IMR-90 (cell line): ENCODE measurements at regions not wholly inside any gene's neighbourhood (a gene's known extent, or its start where the extent isn't known, plus 50 kb on each side); places are given as distances from the start of the nearest gene placed in this dataset.

Source experiments
- ATAC-seq: fragments of 200-7000 bp; cut with Tn5 transposase; 2 replicates; pipeline ENCODE4 v1.9.1; 2020; ENCODE audit warnings: low read depth, mild to moderate bottlenecking, moderate library complexity
- BruUV-seq: library from RNA; stranded (reverse); fragments of 400-500 nt; replicated peaks from 2 replicates; lab custom pipeline; 2021; lab: Mats Ljungman, UMichigan
- CTCF ChIA-PET: fragments of 300-600 bp; formaldehyde crosslinking; extraction: SDS; loops from one replicate; lab custom pipeline; 2021; ENCODE audit warnings: antibody characterized with exemption; lab: Yijun Ruan, JAX
- POLR2A ChIA-PET: fragments of 300-600 bp; sonication (Branson Sonifier 250); formaldehyde crosslinking; loops from one replicate; lab custom pipeline; 2022; ENCODE audit warnings: antibody characterized with exemption; ENCODE audit not compliant: unreplicated experiment; lab: Charles Lee
- DNase-seq: peaks from one replicate; pipeline ENCODE4 v3.0.0; 2013
- H2AFZ ChIP-seq: replicated peaks from 2 replicates; pipeline ENCODE3; 2013; ENCODE audit warnings: low read length, mild to moderate bottlenecking; ENCODE audit not compliant: poor library complexity
- H2AK5ac ChIP-seq: 2 replicates; pipeline ENCODE4 v1.6.1; 2013; ENCODE audit warnings: low read depth, low read length, inconsistent platforms
- H2AK9ac ChIP-seq: replicated peaks from 2 replicates; pipeline ENCODE3; 2013; ENCODE audit warnings: mild to moderate bottlenecking, low read depth, low read length, moderate library complexity; ENCODE audit not compliant: poor library complexity
- H2BK120ac ChIP-seq: 2 replicates; pipeline ENCODE4 v1.6.1; 2013; ENCODE audit warnings: low read depth, low read length, inconsistent platforms
- H2BK15ac ChIP-seq: 3 replicates; pipeline ENCODE4 v1.6.1; 2013; ENCODE audit warnings: low read depth, low read length, inconsistent platforms
- H2BK20ac ChIP-seq: 2 replicates; pipeline ENCODE4 v1.6.1; 2013; ENCODE audit warnings: low read depth, mild to moderate bottlenecking, inconsistent platforms, low read length, moderate library complexity
- H2BK5ac ChIP-seq: 2 replicates; pipeline ENCODE4 v1.6.1; 2013; ENCODE audit warnings: mild to moderate bottlenecking, low read depth, low read length, inconsistent platforms; ENCODE audit not compliant: poor library complexity, severe bottlenecking
- H3K14ac ChIP-seq: replicated peaks from 2 replicates; pipeline ENCODE4 v1.6.1; 2013; ENCODE audit warnings: low read depth, low read length, inconsistent platforms
- H3K18ac ChIP-seq: 2 replicates; pipeline ENCODE4 v1.6.1; 2013; ENCODE audit warnings: low read depth, low read length, control low read depth
- H3K23ac ChIP-seq: 2 replicates; pipeline ENCODE4 v1.6.1; 2013; ENCODE audit warnings: low read depth, low read length, inconsistent platforms
- H3K27ac ChIP-seq: 2 replicates; pipeline ENCODE4 v1.5.1; 2013; ENCODE audit warnings: mild to moderate bottlenecking, control low read depth, low read length; ENCODE audit not compliant: insufficient read depth
- H3K27me3 ChIP-seq: 2 replicates; pipeline ENCODE4 v1.6.1; 2013; ENCODE audit warnings: low read length; ENCODE audit not compliant: control insufficient read depth, insufficient read depth
- H3K36me3 ChIP-seq: 2 replicates; pipeline ENCODE4 v1.6.1; 2013; ENCODE audit warnings: low read length, mixed read lengths; ENCODE audit not compliant: control insufficient read depth, insufficient read depth
- H3K4ac ChIP-seq: 2 replicates; pipeline ENCODE4 v1.6.1; 2013; ENCODE audit warnings: low read depth, low read length, inconsistent platforms
- H3K4me1 ChIP-seq: 2 replicates; pipeline ENCODE4 v1.6.1; 2013; ENCODE audit warnings: low read length, mixed read lengths; ENCODE audit not compliant: control insufficient read depth, insufficient read depth
- H3K4me2 ChIP-seq: 2 replicates; pipeline ENCODE4 v1.6.1; 2013; ENCODE audit warnings: low read depth, mild to moderate bottlenecking, control low read depth, low read length, moderate library complexity
- H3K4me3 ChIP-seq: 2 replicates; pipeline ENCODE4 v1.5.1; 2013; ENCODE audit warnings: low read depth, mild to moderate bottlenecking, control low read depth, low read length, moderate library complexity; ENCODE audit not compliant: insufficient read depth
- H3K56ac ChIP-seq: 2 replicates; pipeline ENCODE4 v1.6.1; 2013; ENCODE audit warnings: low read length, inconsistent platforms; ENCODE audit not compliant: insufficient read depth; ENCODE audit errors: extremely low read depth
- H3K79me1 ChIP-seq, 2 experiments: 2 replicates each; pipeline ENCODE4 v1.6.1; 2013; ENCODE audit warnings: low read length in 2 of 2, inconsistent platforms in 1 of 2, low read depth in 1 of 2
- H3K9ac ChIP-seq: 2 replicates; pipeline ENCODE4 v1.6.1; 2013; ENCODE audit warnings: low read depth, low read length, control low read depth
- H3K9me1 ChIP-seq: 2 replicates; pipeline ENCODE4 v1.6.1; 2013; ENCODE audit warnings: low read length, inconsistent platforms; ENCODE audit not compliant: insufficient read depth
- H3K9me3 ChIP-seq: 2 replicates; pipeline ENCODE4 v1.6.1; 2013; ENCODE audit warnings: low read length; ENCODE audit not compliant: control insufficient read depth, insufficient read depth
- H4K20me1 ChIP-seq: 2 replicates; pipeline ENCODE4 v1.6.1; 2013; ENCODE audit warnings: low read length, inconsistent platforms; ENCODE audit not compliant: insufficient read depth
- H4K5ac ChIP-seq: 2 replicates; pipeline ENCODE4 v1.6.1; 2013; ENCODE audit warnings: mild to moderate bottlenecking, low read depth, low read length, control low read depth
- H4K8ac ChIP-seq, 2 experiments: 2 replicates each; pipeline ENCODE4 v1.6.1; 2013; ENCODE audit warnings: low read depth in 2 of 2, low read length in 2 of 2, control low read depth in 1 of 2, inconsistent platforms in 1 of 2
- H4K91ac ChIP-seq: 2 replicates; pipeline ENCODE4 v1.6.1; 2013; ENCODE audit warnings: low read depth, low read length, inconsistent platforms; ENCODE audit not compliant: insufficient read depth
- BHLHE40 ChIP-seq: fragments of 150-350 bp; IDR thresholded peaks from 2 replicates; pipeline ENCODE4 v1.6.1; 2016; ENCODE audit warnings: mild to moderate bottlenecking, low read depth, low read length
- CEBPB ChIP-seq: IDR thresholded peaks from 2 replicates; pipeline ENCODE4 v1.6.1; 2012; ENCODE audit warnings: low read depth, low read length, improper control_type of control experiment
- CHD1 ChIP-seq: IDR thresholded peaks from 2 replicates; pipeline ENCODE4 v1.6.1; 2012; ENCODE audit warnings: low read depth, low read length, improper control_type of control experiment
- ELK1 ChIP-seq: fragments of 150-350 bp; IDR thresholded peaks from 2 replicates; pipeline ENCODE4 v1.6.1; 2016; ENCODE audit warnings: low read depth, mild to moderate bottlenecking, low read length, moderate library complexity, borderline replicate concordance
- MAFK ChIP-seq: IDR thresholded peaks from 2 replicates; pipeline ENCODE4 v1.6.1; 2012; ENCODE audit warnings: low read depth, low read length, improper control_type of control experiment
- MAZ ChIP-seq: IDR thresholded peaks from 2 replicates; pipeline ENCODE4 v1.6.1; 2012; ENCODE audit warnings: low read depth, mild to moderate bottlenecking, low read length, improper control_type of control experiment, moderate library complexity, borderline replicate concordance
- MXI1 ChIP-seq: IDR thresholded peaks from 2 replicates; pipeline ENCODE4 v1.6.1; 2012; ENCODE audit warnings: low read depth, mild to moderate bottlenecking, low read length, moderate library complexity, borderline replicate concordance
- NFE2L2 ChIP-seq: fragments of 150-350 bp; IDR thresholded peaks from 2 replicates; pipeline ENCODE4 v1.6.1; 2016; ENCODE audit warnings: low read depth, mild to moderate bottlenecking, low read length
- POLR2A ChIP-seq: IDR thresholded peaks from 2 replicates; pipeline ENCODE4 v1.6.1; 2012; ENCODE audit warnings: mild to moderate bottlenecking, low read depth, low read length
- RAD21 ChIP-seq: IDR thresholded peaks from 2 replicates; pipeline ENCODE4 v1.6.1; 2012; ENCODE audit warnings: low read length, improper control_type of control experiment
- RFX5 ChIP-seq: IDR thresholded peaks from 2 replicates; pipeline ENCODE4 v1.8.0; 2012; ENCODE audit warnings: low read depth, mild to moderate bottlenecking, low read length, moderate library complexity
- WGBS, 2 experiments: methylation state at CpG; one replicate each; pipeline versions ENCODE4 v1.1.5 to v1.1.7; 2013; ENCODE audit warnings: missing lambda C conversion rate in 2 of 2; ENCODE audit not compliant: insufficient read length in 1 of 2; ENCODE audit errors: extremely low coverage in 2 of 2; 5-methylcytosine and 5-hydroxymethylcytosine counted together
- dilution Hi-C: fragments of 300-500 bp; cut with HindIII; formaldehyde crosslinking; loops from one replicate; pipeline ENCODE4 v1.14.3; 2018; ENCODE audit warnings: low sequenced_read_pairs; ENCODE audit not compliant: unreplicated experiment
- in situ Hi-C: fragments of 300-500 bp; cut with MboI; formaldehyde crosslinking; loops from 3 replicates; pipeline ENCODE4 v1.14.3; 2019; ENCODE audit warnings: low sequenced_read_pairs, inconsistent platforms, mixed read lengths
- intact Hi-C: fragments of 100-400 bp; cut with micrococcal nuclease; formaldehyde crosslinking; loops from 2 replicates; pipeline ENCODE4 v1.10.0; 2022

DNA sequence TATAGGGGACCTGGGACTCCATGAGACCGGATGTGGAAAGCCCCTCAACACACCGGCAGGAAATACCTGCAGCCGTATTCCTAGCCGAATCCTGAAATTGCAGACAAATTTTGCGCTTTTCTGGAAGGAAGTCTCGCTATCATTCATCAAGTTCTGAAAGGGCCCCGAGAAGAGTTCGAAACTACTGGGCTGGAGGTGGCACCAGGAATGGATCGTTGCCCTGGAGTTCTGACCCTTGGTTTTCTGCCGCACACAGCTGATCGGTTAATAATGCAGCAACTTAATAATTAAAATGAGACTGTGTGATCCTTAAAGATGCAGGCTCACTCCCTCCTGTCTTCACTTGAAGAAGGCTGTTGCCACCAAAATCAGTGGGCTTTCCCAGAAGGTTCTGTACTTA, 55.7 kb upstream of the MRTFB start:
- peaks cover 2% of the 10 kb centered on the region; the same call in 1 of the 2 replicates for H4K20me1 ChIP-seq
- no peak overlapping the region for H3K9ac ChIP-seq
- no peak overlapping the region; the same call in 1 of the 2 replicates for H3K18ac ChIP-seq
- H2AK9ac ChIP-seq = no peak overlapping the region
- DNase-seq (no peak), ATAC-seq (no peak)
- H3K79me1 ChIP-seq = no peaks in the 10 kb centered on the region
- H3K56ac ChIP-seq = no peak overlapping the region
- no peak overlapping the region for H3K4ac ChIP-seq
- ChIA-PET CTCF (interaction anchor here (0.6 kb wide), 1 partner anchor 18 kb away, joined by 3 read pairs; no protein-coding TSS in a partner anchor), POLR2A (no interaction called here)
- 90% methylated on average over 6 of the region's 11 CpGs; no CpG with 5 or more reads in 1 of the 2 experiments for WGBS, 2 experiments
- H2BK20ac ChIP-seq = no peak overlapping the region; the same call in 1 of the 2 replicates
- dilution Hi-C loops (no loop called here), in situ Hi-C loops (no loop called here), intact Hi-C loops (no loop called here)
- H4K91ac ChIP-seq = no peak overlapping the region
- TF ChIP-seq MAZ (no peak), POLR2A (no peak), MXI1 (no peak), RFX5 (no peak), ELK1 (no peak), RAD21 (no peak), CHD1 (no peak), CEBPB (no peak), NFE2L2 (no peak), MAFK (no peak), BHLHE40 (no peak)
- H3K27me3 ChIP-seq = peaks cover 4% of the 10 kb centered on the region; the same call in 1 of the 2 replicates
- peaks cover 11% of the 10 kb centered on the region for H3K4me1 ChIP-seq
- no peak overlapping the region for H2BK5ac ChIP-seq
- no peak overlapping the region for H3K23ac ChIP-seq
- no peak overlapping the region for H3K4me2 ChIP-seq
- H2BK15ac ChIP-seq = no peak overlapping the region
- H2AK5ac ChIP-seq = peak overlapping the region; percentile 35; the same call in 1 of the 2 replicates
- no peaks in the 10 kb centered on the region for H3K36me3 ChIP-seq
- H2AFZ ChIP-seq = no peak overlapping the region
- H4K5ac ChIP-seq = no peak overlapping the region
- no peaks in the 10 kb centered on the region for H3K9me1 ChIP-seq
- no TSS peak for BruUV-seq
- H3K27ac ChIP-seq = no peak overlapping the region
- no peak overlapping the region for H3K14ac ChIP-seq
- H2BK120ac ChIP-seq = peak overlapping the region; percentile 40; the same call in 1 of the 2 replicates
- no peaks in the 10 kb centered on the region for H3K9me3 ChIP-seq
- no peak overlapping the region for H3K4me3 ChIP-seq
- no peak overlapping the region; a peak in 1 of 4 replicates for H4K8ac ChIP-seq
